Fibroblast of gingiva (primary cell): ENCODE measurements at regions not wholly inside any gene's neighbourhood (a gene's known extent, or its start where the extent isn't known, plus 50 kb on each side); places are given as distances from the start of the nearest gene placed in this dataset.
"Not testable (repeated sequence)": the region's sequence is repeated elsewhere in the genome, so short reads cannot be mapped to it uniquely, and the experiment has no call there.

ENCODE experiments used
- DNase-seq: peaks from one replicate; pipeline ENCODE4 v3.0.0-alpha.2; 2011; ENCODE audit warnings: low read depth

GRCh38 chr11:106278391-106278790 is 200.9 kb downstream of the AASDHPPT start:
- DNase-seq = peak; percentile 9

DNA sequence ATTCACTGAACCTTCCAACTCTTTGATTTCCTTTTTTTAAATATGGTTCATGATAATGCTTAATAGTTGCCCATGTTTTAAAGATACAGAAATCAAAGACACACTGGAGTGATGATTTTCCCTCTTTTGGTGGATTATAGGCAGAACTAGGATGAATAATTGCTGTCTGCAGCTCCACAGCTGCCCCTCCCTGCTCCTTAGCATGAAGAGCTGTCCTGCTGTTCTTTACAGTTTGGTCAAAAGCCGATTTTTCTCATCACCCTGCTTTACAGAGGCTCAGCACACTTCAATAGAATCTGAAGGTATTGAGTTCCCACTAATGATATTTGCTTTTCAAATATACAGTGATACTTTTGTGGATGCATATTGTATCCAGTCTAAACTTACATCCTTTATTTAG is 202.6 kb downstream of the AASDHPPT start:
- no peak for DNase-seq

DNA sequence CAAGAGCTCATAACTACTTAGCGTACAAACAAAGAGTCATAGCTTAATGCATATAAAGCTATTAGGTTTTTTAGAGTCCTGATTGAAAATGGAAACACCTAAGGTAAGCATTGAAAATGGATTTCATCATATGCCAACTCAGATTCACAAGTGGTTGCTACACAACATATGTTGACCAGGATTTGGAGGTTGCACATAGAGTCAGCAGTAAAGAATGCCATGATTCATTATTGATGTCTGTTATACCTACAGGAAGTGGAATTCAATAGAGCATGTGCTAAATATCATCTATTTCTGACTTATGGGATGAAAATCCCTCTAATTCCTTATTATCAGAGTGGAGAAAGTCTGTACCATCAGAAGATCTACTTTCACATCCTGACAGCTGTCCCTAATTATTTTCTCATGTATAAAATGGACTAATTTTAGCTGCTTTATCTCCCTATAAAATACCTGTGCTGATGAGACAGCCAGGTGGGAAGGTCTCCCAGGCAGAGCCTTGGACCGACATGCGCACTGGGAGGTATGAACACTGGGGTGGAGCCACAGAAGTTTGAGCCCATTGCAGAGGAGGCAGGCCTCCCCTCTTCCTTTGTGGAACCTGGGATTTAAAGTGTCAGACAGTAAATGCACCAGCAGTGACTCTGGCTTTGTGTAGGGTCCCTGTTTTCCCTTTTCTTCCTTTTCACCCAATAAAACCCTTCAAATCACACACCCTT is 204.2 kb downstream of the AASDHPPT start:
- peak; percentile 79 for DNase-seq

DNA sequence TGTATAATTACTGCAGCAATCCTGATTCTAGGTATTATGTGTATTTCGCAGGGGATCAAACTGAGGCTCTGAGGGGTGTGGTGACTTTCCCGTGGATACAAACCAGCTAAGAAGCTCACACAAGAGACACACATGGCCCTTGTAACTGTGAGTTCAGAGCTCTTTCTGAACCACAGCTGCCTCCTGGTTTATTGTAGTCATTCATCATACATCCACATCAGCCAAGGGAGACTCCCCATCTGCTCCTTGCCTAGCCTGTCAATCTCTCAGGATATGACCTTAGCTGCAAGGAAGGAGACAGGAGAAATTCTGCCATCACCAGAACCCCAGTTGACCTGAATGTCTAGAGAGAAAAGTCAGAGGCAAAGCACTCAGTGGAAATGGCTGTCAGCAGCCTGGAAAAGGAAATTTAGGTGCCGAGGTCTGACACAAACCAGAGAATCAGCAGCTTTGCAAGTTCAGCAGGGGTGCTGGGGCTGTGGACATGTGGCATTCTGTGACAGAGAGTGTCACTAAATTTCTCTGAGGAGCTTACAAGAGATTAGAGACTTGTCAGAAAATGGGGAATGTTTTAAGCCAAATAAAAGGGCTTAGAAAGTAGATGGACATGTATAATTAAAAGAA is 209.5 kb downstream of the AASDHPPT start:
- no peak for DNase-seq

GRCh38 chr11:106288057-106288456 is 210.6 kb downstream of the AASDHPPT start:
- DNase-seq = peak; percentile 6

GRCh38 chr11:106288822-106289387 is 211.4 kb downstream of the AASDHPPT start:
- DNase-seq = peak; percentile 3

- no peak for DNase-seq
Measured at GRCh38 chr11:106292526-106292925, 215.1 kb downstream of the AASDHPPT start.

DNA sequence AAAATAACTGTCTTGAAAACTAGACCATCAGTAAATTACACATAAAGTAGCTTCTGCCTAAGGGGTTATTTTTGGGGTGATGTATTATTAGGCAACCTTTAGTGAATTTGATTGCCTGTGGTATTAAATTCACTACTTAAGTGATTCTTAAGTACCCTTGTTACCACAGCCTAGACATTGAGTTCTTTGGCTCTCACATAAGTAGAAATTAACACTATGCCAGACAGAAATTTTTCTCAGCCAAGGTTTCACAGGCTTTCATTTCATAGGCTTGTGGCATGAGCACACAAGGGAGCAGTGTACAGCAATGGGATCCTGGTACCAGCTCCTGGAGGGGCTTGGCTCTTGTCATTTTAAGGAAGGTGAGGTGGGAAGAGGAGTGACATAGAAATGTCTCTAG is 218.5 kb downstream of the AASDHPPT start:
- no peak for DNase-seq

DNA sequence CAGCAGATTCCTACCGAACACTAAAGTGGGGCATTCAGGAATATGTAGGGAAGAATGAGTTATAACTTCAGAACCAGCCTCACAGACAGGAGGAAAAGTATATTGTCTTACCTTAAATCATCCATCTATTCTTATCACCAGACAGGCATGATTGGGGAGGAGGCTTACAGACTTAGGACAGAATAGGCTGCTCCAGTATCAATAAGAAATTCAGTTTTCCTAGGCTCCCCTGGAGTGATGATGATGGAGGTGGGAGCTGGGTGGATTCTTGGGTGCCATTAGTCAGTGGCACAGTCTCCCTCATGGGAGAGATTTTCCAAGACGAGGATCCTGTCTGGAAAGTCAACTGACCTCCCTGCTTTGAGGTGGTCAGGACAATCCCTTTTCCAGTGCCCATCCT is 225.0 kb downstream of the AASDHPPT start:
- DNase-seq = no peak

GRCh38 chr11:106304274-106304673 is 226.8 kb downstream of the AASDHPPT start:
- DNase-seq = peak; percentile 25

- DNase-seq = no peak
Measured at GRCh38 chr11:106305458-106305857, 228.0 kb downstream of the AASDHPPT start.

GRCh38 chr11:106306942-106307341 is 229.5 kb downstream of the AASDHPPT start:
- no peak for DNase-seq

DNA sequence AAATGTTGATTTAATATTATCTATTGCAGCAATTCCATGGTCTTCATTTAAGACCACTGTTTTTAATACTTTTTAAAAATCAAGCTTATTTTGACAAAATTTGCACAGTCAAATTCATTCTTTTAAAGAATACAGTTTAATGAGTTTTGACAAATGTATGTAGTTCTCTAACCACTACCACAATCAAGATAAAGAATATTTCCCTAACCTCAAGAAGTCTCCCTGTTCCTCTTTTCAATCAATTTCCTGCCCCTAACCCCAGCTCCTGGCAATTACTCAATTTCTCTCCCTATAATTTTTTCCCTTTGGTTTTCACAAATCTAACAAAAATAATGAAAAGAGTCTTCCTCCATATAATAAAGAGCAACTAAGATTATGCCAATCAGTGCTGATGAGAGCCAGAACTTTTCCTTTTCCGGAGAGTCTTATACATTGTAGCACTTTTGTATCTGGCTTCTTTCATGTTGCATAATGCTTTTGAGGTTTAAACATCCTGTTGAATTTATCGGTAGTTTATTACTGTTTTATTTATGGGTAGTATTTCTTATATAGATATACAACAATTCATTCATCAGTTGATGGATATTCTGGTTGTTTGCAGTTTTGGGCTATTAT is 231.7 kb downstream of the AASDHPPT start:
- DNase-seq = no peak

- peak; percentile 67 for DNase-seq
Measured at GRCh38 chr11:106311531-106312230, 234.2 kb downstream of the AASDHPPT start.

DNA sequence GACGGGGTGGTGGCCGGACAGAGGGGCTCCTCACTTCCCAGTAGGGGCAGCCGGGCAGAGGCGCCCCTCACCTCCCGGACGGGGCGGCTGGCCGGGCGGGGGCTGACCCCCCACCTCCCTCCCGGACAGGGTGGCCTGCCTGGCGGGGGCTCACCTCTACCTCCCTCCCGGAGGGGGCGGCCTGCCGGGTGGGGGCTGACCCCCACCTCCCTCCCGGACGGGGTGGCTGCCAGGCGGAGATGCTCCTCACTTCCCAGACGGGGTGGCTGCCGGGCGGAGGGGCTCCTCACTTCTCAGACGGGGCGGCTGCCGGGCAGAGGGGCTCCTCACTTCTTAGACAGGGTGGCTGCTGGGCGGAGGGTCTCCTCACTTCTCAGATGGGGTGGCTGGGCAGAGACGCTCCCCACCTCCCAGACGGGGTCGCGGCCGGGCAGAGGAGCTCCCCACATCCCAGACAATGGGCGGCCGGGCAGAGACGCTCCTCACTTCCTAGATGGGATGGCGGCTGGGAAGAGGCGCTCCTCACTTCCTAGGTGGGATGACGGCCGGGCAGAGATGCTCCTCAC is 239.8 kb downstream of the AASDHPPT start:
- not testable (repeated sequence) for DNase-seq

DNA sequence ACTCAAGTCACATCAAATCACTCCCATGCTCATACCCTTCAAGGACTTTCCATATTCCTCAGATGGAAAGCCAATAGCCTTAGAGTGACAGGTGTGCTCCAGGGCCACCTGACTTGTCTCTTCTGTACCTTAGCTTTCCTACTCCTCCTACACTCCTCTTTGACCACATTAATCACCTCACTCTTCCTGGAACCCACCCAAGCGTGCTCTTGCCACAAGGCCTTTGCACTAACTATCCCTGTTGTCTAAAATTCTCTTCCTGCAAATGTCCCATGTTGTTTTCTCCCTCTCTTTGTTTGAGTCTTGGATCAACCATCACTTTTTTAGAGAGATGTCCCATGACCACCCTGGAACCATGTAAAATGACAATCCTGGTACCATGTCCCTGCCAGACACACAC is 244.1 kb downstream of the AASDHPPT start:
- no peak for DNase-seq

GRCh38 chr11:106322106-106322505 is 244.6 kb downstream of the AASDHPPT start:
- DNase-seq = no peak

- no peak for DNase-seq
Measured at GRCh38 chr11:106326087-106326486, 248.6 kb downstream of the AASDHPPT start.

GRCh38 chr11:106327134-106327533 is 249.7 kb downstream of the AASDHPPT start:
- DNase-seq = no peak

GRCh38 chr11:106327637-106328036 is 250.2 kb downstream of the AASDHPPT start:
- DNase-seq = no peak

DNA sequence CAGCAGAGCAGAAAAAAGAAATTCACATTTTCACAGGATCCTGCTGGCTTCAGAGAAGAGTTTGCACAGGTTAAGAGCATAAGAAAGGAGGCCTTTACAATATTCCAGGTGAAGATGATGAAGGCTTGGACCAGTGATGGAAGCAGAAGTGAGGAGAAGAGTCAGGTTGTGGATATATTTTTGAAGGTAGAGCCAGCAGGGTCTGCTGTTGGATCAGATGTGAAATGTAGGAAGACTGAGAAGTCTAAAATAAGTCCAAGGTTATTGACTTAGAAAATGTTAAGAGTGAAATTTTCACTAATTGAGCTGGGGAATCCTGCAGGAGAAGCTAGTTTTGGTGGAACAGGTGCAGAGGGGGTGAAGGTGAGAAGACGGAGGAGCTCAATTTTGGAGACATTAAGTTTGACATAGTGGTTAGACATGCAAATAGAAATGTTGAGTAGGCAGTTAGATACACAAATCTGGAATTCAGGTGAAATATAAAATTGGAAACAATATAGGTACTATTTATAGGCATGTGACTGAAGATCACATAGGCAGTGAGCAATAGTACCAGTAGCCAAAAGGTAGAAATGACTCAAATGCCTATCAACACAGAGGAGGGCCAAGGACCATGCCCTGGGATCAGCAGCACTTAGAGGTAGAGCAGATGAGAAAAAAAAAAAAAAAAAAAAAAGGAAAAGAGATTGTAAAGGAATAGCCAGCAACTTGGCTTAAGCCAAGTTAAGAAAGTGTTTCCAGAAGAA is 252.0 kb downstream of the AASDHPPT start:
- DNase-seq = no peak
